ENCODE measurements at regions not wholly inside any gene's neighbourhood (a gene's known extent, or its start where the extent isn't known, plus 50 kb on each side); places are given as distances from the start of the nearest gene placed in this dataset.
"Not testable (repeated sequence)": the region's sequence is repeated elsewhere in the genome, so short reads cannot be mapped to it uniquely, and the experiment has no call there.

DNA sequence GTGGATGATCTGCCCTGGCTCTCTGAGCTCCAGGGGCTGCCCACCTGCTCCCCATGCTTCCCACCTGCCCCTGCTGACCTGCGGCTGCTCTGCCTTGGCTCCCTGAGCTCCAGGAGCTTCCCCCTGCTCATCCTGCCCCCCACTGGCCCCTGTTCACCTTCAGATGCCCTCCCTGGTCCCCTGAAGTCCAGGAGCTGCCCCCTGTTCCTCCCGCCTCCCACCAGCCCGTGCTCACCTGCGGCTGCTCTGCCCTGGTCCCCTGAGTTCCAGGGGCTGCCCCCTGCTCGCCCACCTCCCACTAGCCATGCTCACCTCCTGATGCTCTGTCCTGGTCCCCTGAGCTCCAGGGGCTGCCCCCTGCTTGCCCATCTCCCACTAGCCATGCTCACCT lies 219.7 kb downstream of the TMEM121 start:
- no peak for DNase-seq
- no peaks in the 10 kb centered on the region for H3K27me3 ChIP-seq (ENCODE audit: control insufficient read depth in 3 of 3, insufficient read depth in 3 of 3, low read length in 2 of 3)

DNA sequence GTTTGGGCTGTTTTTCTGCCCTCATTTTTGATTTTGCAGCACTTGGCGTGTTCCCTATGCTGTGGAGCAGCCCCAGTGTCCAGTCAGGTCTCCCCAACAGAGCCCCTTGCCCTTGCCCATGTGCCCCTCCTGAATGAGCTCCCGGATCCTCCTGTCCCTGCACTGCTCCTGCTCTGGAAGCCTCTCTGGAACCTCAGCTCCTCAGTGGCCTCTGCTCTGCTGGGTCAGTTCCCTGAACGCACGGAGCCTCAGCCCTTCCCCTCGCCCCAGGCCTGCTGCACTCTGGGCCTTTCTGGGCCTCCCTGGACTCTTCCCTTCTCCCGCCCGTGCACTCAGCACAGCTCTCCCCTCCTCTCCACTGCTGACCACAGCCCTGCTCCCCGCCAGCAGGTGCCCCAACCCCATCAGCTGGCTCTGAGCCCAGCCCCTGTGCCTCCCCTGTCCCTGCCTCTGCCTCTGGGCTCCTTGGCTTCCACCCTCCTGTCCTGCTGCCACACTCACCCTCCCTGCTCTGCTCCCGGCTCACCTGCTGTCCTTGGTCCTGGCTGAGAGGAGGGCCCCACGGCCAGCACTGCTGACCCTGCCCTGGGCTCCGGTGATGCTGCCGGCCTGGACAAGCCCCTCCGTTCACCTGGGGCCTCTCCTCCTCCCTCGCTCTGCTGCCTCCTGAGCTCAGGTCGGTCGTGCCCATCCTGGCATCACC lies 220.6 kb downstream of the TMEM121 start:
- H3K27me3 ChIP-seq (ENCODE audit: control insufficient read depth in 3 of 3, insufficient read depth in 3 of 3, low read length in 2 of 3); H3K36me3 ChIP-seq (ENCODE audit: control insufficient read depth in 4 of 4, insufficient read depth in 4 of 4, low read length in 4 of 4); DNase-seq; H3K9ac ChIP-seq (ENCODE audit: insufficient read depth in 1 of 2, low read length in 2 of 2); ATAC-seq (ENCODE audit: insufficient read depth, low FRiP score); H3K27ac ChIP-seq (ENCODE audit: low read depth in 1 of 2, low read length in 1 of 2); H3K4me1 ChIP-seq (ENCODE audit: control insufficient read depth in 5 of 5, insufficient read depth in 5 of 5, low read length in 5 of 5); H3K4me3 ChIP-seq; H3K9me3 ChIP-seq (ENCODE audit: control insufficient read depth in 4 of 4, insufficient read depth in 3 of 4, low read length in 3 of 4): not testable (repeated sequence)
- WGBS, 2 donors = 77 to 91% methylated on average over 15 to 16 of the region's 16 CpGs

More for the DNA sequence above, 219.7 kb downstream of the TMEM121 start:
- no peak overlapping the region for H3K27ac ChIP-seq (ENCODE audit: low read depth in 1 of 2, low read length in 1 of 2)
- no peak overlapping the region for H3K4me3 ChIP-seq
- 89 to 95% methylated on average over 5 of the region's 5 CpGs for WGBS, 2 donors
- no peaks in the 10 kb centered on the region for H3K36me3 ChIP-seq (ENCODE audit: control insufficient read depth in 4 of 4, insufficient read depth in 4 of 4, low read length in 4 of 4)
- peaks cover 0 to 4% (median 2%) of the 10 kb centered on the region in 4 donors for H3K9me3 ChIP-seq (ENCODE audit: control insufficient read depth in 4 of 4, insufficient read depth in 3 of 4, low read length in 3 of 4)
- ATAC-seq (ENCODE audit: insufficient read depth, low FRiP score) = no peak
- TF ChIP-seq CTCF (IDR thresholded peaks at IDR 0.05; ENCODE audit: control extremely low read depth, extremely low read depth) = no peak
- H3K4me1 ChIP-seq (ENCODE audit: control insufficient read depth in 5 of 5, insufficient read depth in 5 of 5, low read length in 5 of 5) = peaks cover 0 to 2% (median 0%) of the 10 kb centered on the region in 5 donors
- H3K9ac ChIP-seq (ENCODE audit: insufficient read depth in 1 of 2, low read length in 2 of 2) = no peak overlapping the region

DNA sequence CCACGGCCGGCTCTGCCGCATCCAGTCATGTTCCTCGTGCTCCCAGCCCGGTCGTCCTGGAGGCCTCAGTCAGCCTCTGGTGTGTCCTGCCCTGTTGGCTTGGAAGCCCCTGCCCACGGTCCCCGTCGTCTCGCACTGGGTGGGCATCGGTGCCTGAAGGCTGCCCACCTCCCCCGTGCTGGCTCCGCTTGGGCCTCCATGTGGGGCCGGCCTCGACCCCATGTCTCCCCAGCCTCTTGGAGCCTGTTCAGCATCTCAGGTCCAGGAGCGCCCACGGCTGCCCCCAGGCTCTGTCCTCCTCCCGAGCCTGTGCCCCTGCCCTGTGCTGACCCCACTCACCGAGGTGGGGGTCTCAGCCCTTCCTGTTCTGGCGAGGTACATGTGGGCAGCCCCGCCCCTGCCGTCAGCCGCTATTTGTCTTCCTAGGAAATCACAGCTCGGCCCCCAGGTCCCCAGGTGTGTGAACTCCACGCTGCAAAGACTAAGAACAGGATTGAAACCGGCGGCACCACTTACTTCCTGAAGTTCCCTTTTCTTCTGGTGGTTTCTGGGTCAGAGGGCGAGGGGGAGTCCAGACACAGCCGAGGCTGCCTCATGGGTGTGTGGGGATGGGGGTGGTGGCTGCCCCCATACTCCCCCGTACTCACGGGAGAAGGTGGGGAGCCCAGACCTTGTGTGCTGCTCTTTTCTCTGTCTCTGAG lies 221.3 kb downstream of the TMEM121 start:
- not testable (repeated sequence) for H3K4me3 ChIP-seq; H3K36me3 ChIP-seq (ENCODE audit: control insufficient read depth in 4 of 4, insufficient read depth in 4 of 4, low read length in 4 of 4); DNase-seq; H3K9ac ChIP-seq (ENCODE audit: insufficient read depth in 1 of 2, low read length in 2 of 2); H3K9me3 ChIP-seq (ENCODE audit: control insufficient read depth in 4 of 4, insufficient read depth in 3 of 4, low read length in 3 of 4); H3K4me1 ChIP-seq (ENCODE audit: control insufficient read depth in 5 of 5, insufficient read depth in 5 of 5, low read length in 5 of 5); ATAC-seq (ENCODE audit: insufficient read depth, low FRiP score); H3K27me3 ChIP-seq (ENCODE audit: control insufficient read depth in 3 of 3, insufficient read depth in 3 of 3, low read length in 2 of 3); H3K27ac ChIP-seq (ENCODE audit: low read depth in 1 of 2, low read length in 1 of 2)
- 69 to 74% methylated on average over 28 to 31 of the region's 31 CpGs for WGBS, 2 donors

DNA sequence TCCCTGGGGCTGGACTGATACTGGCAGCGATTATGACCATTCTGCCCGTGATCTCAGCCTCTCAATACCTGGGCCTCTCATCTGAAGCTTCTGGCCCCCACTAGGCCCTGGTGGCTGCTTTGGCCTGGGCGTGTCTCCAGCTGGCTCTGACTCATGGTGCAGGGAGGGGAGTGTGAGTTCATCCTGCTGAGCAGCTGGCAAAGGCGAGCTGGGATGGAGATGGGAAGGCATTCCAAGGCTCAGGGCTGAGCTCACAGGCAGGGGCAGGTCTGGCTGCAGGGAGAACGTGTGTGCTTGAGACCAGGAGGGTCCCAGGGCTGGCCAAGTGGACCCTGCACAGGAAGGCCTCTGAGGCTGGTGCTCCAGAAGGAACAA lies 221.8 kb downstream of the TMEM121 start:
- ATAC-seq (ENCODE audit: insufficient read depth, low FRiP score) = no peak
- Histone ChIP-seq H3K4me1 (ENCODE audit: control insufficient read depth in 5 of 5, insufficient read depth in 5 of 5, low read length in 5 of 5) (peaks cover 0 to 2% (median 0%) of the 10 kb centered on the region in 5 donors), H3K27me3 (ENCODE audit: control insufficient read depth in 3 of 3, insufficient read depth in 3 of 3, low read length in 2 of 3) (no peaks in the 10 kb centered on the region), H3K9me3 (ENCODE audit: control insufficient read depth in 4 of 4, insufficient read depth in 3 of 4, low read length in 3 of 4) (peaks cover 0 to 4% (median 2%) of the 10 kb centered on the region in 4 donors), H3K36me3 (ENCODE audit: control insufficient read depth in 4 of 4, insufficient read depth in 4 of 4, low read length in 4 of 4) (no peaks in the 10 kb centered on the region), H3K4me3 (no peak overlapping the region), H3K9ac (ENCODE audit: insufficient read depth in 1 of 2, low read length in 2 of 2) (no peak overlapping the region), H3K27ac (ENCODE audit: low read depth in 1 of 2, low read length in 1 of 2) (no peak overlapping the region)
- TF ChIP-seq CTCF (IDR thresholded peaks at IDR 0.05; ENCODE audit: control extremely low read depth, extremely low read depth) = no peak
- WGBS, 2 donors = 59 to 77% methylated on average over 5 of the region's 5 CpGs
- no peak for DNase-seq

DNA sequence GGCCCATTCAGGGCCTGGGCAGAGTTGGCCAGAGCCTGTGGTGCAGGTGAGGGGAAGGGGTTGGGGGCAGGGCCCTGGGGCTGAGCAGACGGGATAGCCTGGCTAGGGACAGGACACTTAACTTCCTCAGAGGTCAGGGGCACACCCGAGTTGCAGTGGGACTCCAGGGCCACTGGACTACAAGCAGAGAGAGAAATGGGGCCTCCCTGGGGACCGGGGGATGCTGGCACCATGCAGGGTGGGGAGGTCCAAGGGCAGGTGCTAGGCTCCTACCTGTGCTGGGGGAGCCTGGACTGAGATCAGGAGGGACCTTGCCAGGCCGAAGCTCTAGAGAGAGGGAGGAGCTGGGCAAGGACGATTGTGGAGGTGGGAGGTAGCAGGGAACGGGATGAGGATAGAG lies 222.3 kb downstream of the TMEM121 start:
- H3K27ac ChIP-seq (ENCODE audit: low read depth in 1 of 2, low read length in 1 of 2); H3K4me3 ChIP-seq; H3K36me3 ChIP-seq (ENCODE audit: control insufficient read depth in 4 of 4, insufficient read depth in 4 of 4, low read length in 4 of 4); DNase-seq; H3K27me3 ChIP-seq (ENCODE audit: control insufficient read depth in 3 of 3, insufficient read depth in 3 of 3, low read length in 2 of 3); H3K4me1 ChIP-seq (ENCODE audit: control insufficient read depth in 5 of 5, insufficient read depth in 5 of 5, low read length in 5 of 5); ATAC-seq (ENCODE audit: insufficient read depth, low FRiP score); H3K9me3 ChIP-seq (ENCODE audit: control insufficient read depth in 4 of 4, insufficient read depth in 3 of 4, low read length in 3 of 4); H3K9ac ChIP-seq (ENCODE audit: insufficient read depth in 1 of 2, low read length in 2 of 2): not testable (repeated sequence)
- WGBS, 2 donors = 72 to 83% methylated on average over 6 of the region's 6 CpGs

- DNase-seq; ATAC-seq (ENCODE audit: insufficient read depth, low FRiP score): not testable (repeated sequence)
- WGBS, 2 donors = 84 to 93% methylated on average over 12 to 14 of the region's 19 CpGs
These were observed 223.6 kb downstream of the TMEM121 start for GRCh38 chr14:105749870-105750541.

More at GRCh38 chr14:105749870-105750541, 223.6 kb downstream of the TMEM121 start:
- H3K27me3 ChIP-seq (ENCODE audit: control insufficient read depth in 3 of 3, insufficient read depth in 3 of 3, low read length in 2 of 3); H3K9me3 ChIP-seq (ENCODE audit: control insufficient read depth in 4 of 4, insufficient read depth in 3 of 4, low read length in 3 of 4); H3K36me3 ChIP-seq (ENCODE audit: control insufficient read depth in 4 of 4, insufficient read depth in 4 of 4, low read length in 4 of 4); H3K4me1 ChIP-seq (ENCODE audit: control insufficient read depth in 5 of 5, insufficient read depth in 5 of 5, low read length in 5 of 5); H3K9ac ChIP-seq (ENCODE audit: insufficient read depth in 1 of 2, low read length in 2 of 2); H3K4me3 ChIP-seq; H3K27ac ChIP-seq (ENCODE audit: low read depth in 1 of 2, low read length in 1 of 2): not testable (repeated sequence)
